ENCODE measurements at regions not wholly inside any gene's neighbourhood (a gene's known extent, or its start where the extent isn't known, plus 50 kb on each side); places are given as distances from the start of the nearest gene placed in this dataset.

GRCh38 chr9:110040788-110041187 lies 167.2 kb downstream of the C9orf152 start:
- no peak overlapping the region for H3K4me3 Mint-ChIP-seq
- no peaks in the 10 kb centered on the region for H3K9me3 Mint-ChIP-seq (ENCODE audit: low read depth)
- peaks cover 2% of the 10 kb centered on the region for H3K27me3 Mint-ChIP-seq
- H3K4me1 Mint-ChIP-seq (ENCODE audit: low read depth), result no peaks in the 10 kb centered on the region
- H3K36me3 Mint-ChIP-seq, result peaks cover 2% of the 10 kb centered on the region
- H3K27ac Mint-ChIP-seq, result no peak overlapping the region

GRCh38 chr9:110041452-110041851 lies 166.5 kb downstream of the C9orf152 start:
- Mint-ChIP-seq H3K27ac (no peak overlapping the region), H3K27me3 (peaks cover 2% of the 10 kb centered on the region), H3K36me3 (peaks cover 2% of the 10 kb centered on the region), H3K9me3 (ENCODE audit: low read depth) (no peaks in the 10 kb centered on the region), H3K4me3 (no peak overlapping the region), H3K4me1 (ENCODE audit: low read depth) (no peaks in the 10 kb centered on the region)

GRCh38 chr9:110047232-110047954 lies 160.6 kb downstream of the C9orf152 start:
- no peaks in the 10 kb centered on the region for H3K9me3 Mint-ChIP-seq (ENCODE audit: low read depth)
- H3K27ac Mint-ChIP-seq, result no peak overlapping the region
- peak overlapping the region; percentile 90 for H3K4me3 Mint-ChIP-seq
- H3K4me1 Mint-ChIP-seq (ENCODE audit: low read depth), result peaks cover 27% of the 10 kb centered on the region
- H3K27me3 Mint-ChIP-seq, result peaks cover 12% of the 10 kb centered on the region
- peaks cover 2% of the 10 kb centered on the region for H3K36me3 Mint-ChIP-seq

GRCh38 chr9:110047955-110048402 lies 160.0 kb downstream of the C9orf152 start:
- Mint-ChIP-seq H3K9me3 (ENCODE audit: low read depth) (no peaks in the 10 kb centered on the region), H3K4me3 (peak overlapping the region; percentile 90), H3K36me3 (peaks cover 2% of the 10 kb centered on the region), H3K4me1 (ENCODE audit: low read depth) (peaks cover 27% of the 10 kb centered on the region), H3K27me3 (peaks cover 14% of the 10 kb centered on the region), H3K27ac (no peak overlapping the region)

GRCh38 chr9:110048403-110048975 lies 159.5 kb downstream of the C9orf152 start:
- Mint-ChIP-seq H3K4me1 (ENCODE audit: low read depth) (peaks cover 27% of the 10 kb centered on the region), H3K27me3 (peaks cover 14% of the 10 kb centered on the region), H3K36me3 (peaks cover 2% of the 10 kb centered on the region), H3K27ac (no peak overlapping the region), H3K9me3 (ENCODE audit: low read depth) (no peaks in the 10 kb centered on the region), H3K4me3 (peak overlapping the region; percentile 90)

- Mint-ChIP-seq H3K4me3 (peak overlapping the region; percentile 86), H3K9me3 (ENCODE audit: low read depth) (no peaks in the 10 kb centered on the region), H3K4me1 (ENCODE audit: low read depth) (peaks cover 27% of the 10 kb centered on the region), H3K36me3 (no peaks in the 10 kb centered on the region), H3K27ac (no peak overlapping the region), H3K27me3 (peaks cover 12% of the 10 kb centered on the region)
Observed at GRCh38 chr9:110048976-110049698, 158.8 kb downstream of the C9orf152 start.

DNA sequence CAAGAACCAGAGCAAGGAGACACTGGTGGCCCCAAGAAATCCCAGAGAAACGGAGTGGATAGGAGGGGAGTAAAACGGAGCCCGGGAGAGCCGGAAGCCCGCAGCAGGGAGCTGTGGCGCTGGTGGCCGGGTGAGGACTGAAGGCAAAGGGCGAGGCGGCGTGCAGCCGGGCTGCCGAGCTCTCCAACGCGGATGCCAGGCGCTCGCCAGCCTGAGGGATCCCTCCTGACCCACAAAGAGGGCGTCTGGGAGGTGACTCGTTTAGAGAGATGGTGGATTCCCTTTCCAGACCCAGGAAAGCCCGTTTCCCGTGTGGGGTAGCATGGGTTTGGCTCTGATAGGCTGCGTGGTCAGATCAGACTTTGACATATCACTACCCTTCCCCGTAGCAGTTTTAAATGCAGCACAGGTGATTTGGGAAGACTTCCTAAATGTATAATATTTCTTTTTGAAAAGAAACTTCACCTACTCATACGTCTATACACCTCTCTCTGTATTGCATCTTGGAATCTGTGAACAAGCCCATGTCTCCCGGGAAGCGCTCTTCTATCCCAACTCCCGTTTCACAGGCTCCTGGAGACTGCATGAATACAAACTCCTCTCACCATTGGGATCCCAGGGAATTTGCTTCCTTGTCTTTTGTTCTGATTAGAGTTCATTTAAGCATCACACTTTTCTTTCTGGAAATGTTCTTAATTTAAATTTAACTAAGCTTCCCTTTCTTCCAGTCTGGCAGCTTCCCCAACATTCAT lies 158.1 kb downstream of the C9orf152 start:
- H3K27ac Mint-ChIP-seq, result no peak overlapping the region
- no peaks in the 10 kb centered on the region for H3K36me3 Mint-ChIP-seq
- peaks cover 27% of the 10 kb centered on the region for H3K4me1 Mint-ChIP-seq (ENCODE audit: low read depth)
- H3K27me3 Mint-ChIP-seq, result peaks cover 12% of the 10 kb centered on the region
- H3K9me3 Mint-ChIP-seq (ENCODE audit: low read depth), result no peaks in the 10 kb centered on the region
- peak overlapping the region; percentile 86 for H3K4me3 Mint-ChIP-seq

DNA sequence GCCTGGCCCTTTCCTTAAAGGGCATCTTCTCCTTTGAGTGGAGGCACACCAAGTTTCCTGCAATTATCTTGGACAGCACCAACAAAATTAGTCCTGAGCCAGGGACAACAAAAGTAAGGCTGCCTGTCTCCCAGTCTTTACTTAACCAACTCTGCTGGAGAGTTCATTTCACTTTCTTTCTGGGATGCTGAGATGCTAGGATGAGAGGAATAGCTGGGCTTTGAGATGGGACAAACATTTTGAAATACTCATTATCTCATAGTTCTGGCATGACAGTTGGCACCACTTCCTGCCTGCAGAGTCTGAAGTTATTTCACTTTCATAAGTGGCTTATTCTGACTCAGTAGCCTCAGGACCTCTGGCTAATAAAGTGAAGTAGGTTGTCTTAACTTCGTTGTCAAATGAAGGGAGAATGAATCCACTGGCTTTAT lies 157.0 kb downstream of the C9orf152 start:
- Mint-ChIP-seq H3K4me1 (ENCODE audit: low read depth) (peaks cover 27% of the 10 kb centered on the region), H3K9me3 (ENCODE audit: low read depth) (no peaks in the 10 kb centered on the region), H3K27ac (no peak overlapping the region), H3K36me3 (no peaks in the 10 kb centered on the region), H3K4me3 (no peak overlapping the region), H3K27me3 (peaks cover 12% of the 10 kb centered on the region)

- H3K36me3 Mint-ChIP-seq, result peaks cover 2% of the 10 kb centered on the region
- peaks cover 5% of the 10 kb centered on the region for H3K4me1 Mint-ChIP-seq (ENCODE audit: low read depth)
- H3K9me3 Mint-ChIP-seq (ENCODE audit: low read depth), result no peaks in the 10 kb centered on the region
- peaks cover 6% of the 10 kb centered on the region for H3K27me3 Mint-ChIP-seq
- no peak overlapping the region for H3K27ac Mint-ChIP-seq
- no peak overlapping the region for H3K4me3 Mint-ChIP-seq
Observed at GRCh38 chr9:110056062-110056461, 151.9 kb downstream of the C9orf152 start.

DNA sequence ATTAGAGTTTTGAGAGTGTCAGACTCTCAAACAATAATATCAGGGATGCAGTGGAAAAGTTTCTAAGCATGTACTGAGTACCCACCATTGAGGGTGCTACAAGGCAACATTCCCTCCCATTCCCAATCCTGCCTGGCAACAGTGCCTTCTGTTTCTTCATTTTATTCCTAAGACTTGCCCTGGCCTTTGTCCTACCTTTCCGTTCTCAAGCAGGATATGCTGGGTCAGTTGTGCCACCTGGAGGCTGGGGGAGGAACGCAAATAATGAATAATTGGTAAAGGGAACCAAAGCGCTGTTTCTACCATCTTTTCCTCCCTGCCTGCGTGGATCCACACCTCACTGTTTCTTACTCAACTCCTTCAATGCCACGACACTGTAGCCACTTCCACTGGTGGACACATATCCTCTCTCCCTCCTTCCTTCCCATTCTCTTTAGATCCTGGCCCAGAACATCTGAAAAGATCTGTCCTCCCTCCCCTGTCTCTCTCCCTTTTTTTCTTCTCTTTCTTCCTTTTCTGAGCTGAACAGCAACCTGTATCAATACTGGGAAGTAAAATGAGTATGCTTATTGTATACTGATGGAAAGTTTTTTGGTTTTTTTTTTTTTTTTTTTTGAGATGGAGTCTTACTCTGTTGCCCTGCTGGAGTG lies 149.5 kb downstream of the C9orf152 start:
- Mint-ChIP-seq H3K27ac (peak overlapping the region; percentile 38), H3K9me3 (ENCODE audit: low read depth) (no peaks in the 10 kb centered on the region), H3K27me3 (peaks cover 5% of the 10 kb centered on the region), H3K36me3 (peaks cover 2% of the 10 kb centered on the region), H3K4me3 (no peak overlapping the region), H3K4me1 (ENCODE audit: low read depth) (no peaks in the 10 kb centered on the region)

DNA sequence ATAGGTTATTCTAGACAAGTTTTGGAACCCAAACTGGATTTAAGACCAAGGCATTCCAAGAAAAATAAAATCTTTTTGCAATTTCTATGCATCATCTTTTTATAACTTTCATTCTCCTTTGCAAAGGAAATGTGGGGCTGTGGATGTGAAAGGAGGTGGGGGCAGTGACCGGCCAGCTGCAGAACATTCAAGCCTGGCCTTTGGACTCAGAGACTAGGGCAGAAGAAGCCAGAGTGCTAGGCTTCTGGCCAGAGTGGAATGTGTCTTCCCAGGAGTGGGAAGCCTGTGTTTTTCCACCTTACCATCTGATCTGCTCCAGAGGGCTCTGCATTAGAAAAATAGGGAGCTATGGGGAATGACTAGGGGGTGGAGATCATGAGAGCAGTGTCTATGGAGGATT lies 148.5 kb downstream of the C9orf152 start:
- peaks cover 2% of the 10 kb centered on the region for H3K36me3 Mint-ChIP-seq
- H3K9me3 Mint-ChIP-seq (ENCODE audit: low read depth), result no peaks in the 10 kb centered on the region
- no peaks in the 10 kb centered on the region for H3K4me1 Mint-ChIP-seq (ENCODE audit: low read depth)
- H3K27ac Mint-ChIP-seq, result no peak overlapping the region
- peaks cover 7% of the 10 kb centered on the region for H3K27me3 Mint-ChIP-seq
- H3K4me3 Mint-ChIP-seq, result no peak overlapping the region

DNA sequence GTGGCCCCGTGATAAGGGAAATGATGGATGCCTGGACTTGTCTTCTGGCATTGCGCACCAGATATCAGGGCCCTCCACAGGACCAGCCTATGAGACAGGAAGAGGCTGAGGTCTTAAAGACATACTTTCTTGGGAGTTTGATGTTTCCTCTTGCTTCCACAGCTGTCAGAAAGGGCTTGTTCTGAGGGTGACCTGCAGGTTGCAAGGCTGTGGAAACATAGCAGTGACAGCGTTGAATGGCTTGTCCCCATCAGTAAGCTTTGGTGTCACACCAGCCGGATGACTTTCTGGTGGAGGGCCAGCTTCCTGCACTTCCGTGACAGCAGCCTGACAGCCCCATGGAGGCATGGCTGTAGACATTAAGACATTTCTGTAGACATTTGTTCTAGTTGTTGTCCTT lies 143.2 kb downstream of the C9orf152 start:
- H3K27ac Mint-ChIP-seq, result no peak overlapping the region
- no peaks in the 10 kb centered on the region for H3K4me1 Mint-ChIP-seq (ENCODE audit: low read depth)
- peaks cover 6% of the 10 kb centered on the region for H3K27me3 Mint-ChIP-seq
- no peaks in the 10 kb centered on the region for H3K9me3 Mint-ChIP-seq (ENCODE audit: low read depth)
- H3K4me3 Mint-ChIP-seq, result no peak overlapping the region
- H3K36me3 Mint-ChIP-seq, result peaks cover 2% of the 10 kb centered on the region

DNA sequence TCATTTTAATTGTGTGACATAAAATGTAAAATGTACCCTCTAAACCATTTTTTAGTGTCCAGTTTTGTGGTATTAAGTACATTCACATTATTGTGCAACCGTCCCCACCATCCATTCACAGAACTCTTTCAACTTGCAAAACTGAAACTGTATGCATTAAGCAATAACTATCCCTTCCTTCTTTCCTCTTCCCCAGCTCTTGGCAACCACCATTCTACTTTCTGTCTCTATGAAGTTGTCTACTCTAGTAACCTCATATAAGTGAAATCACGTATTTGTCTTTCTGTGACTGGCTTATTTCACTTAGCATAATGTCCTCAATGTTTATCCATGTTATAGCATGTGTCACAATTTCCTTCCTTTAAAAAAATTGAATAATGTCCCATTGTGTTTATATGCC lies 142.4 kb downstream of the C9orf152 start:
- no peak overlapping the region for H3K4me3 Mint-ChIP-seq

DNA sequence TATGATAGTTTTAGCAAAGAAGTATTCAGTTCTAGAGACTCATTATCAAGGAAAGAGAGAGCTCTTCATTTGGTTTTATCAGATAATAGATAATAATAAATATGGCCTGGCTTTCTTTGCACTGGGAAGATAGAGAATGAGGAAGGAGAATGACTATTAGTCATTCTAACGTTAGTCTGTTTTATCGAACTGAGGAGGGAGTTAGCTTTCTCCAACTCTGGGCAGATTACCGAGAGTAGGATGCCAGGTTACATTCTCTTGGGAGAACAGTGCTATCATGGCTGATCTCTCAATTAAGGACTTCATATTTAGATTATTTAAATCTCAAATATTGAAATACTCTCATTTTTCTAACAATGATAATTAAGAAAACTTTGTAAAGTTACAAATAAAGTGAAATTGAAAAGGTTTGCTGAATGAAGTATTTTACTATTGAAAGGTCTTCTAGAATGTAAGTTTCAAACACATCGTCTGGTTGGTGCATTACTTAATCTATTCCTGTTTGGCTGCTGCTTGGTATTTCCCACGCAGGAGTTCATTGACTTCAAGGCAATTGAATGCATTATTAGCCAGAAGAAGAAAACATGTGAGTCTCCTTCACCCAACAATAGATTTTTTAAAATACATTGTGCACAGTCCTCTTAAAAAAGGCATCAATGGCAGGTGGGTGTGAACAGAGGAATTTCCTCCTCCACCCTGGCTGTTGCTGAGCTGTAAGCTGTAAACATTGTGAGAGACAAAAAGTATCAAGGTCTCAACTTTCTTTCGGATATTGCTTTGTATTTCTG lies 140.8 kb downstream of the C9orf152 start:
- Mint-ChIP-seq H3K27me3 (peaks cover 5% of the 10 kb centered on the region), H3K4me3 (no peak overlapping the region), H3K36me3 (peaks cover 2% of the 10 kb centered on the region), H3K9me3 (ENCODE audit: low read depth) (no peaks in the 10 kb centered on the region), H3K27ac (no peak overlapping the region), H3K4me1 (ENCODE audit: low read depth) (no peaks in the 10 kb centered on the region)

More for the DNA sequence above, 142.4 kb downstream of the C9orf152 start:
- H3K27ac Mint-ChIP-seq, result no peak overlapping the region
- H3K36me3 Mint-ChIP-seq, result peaks cover 2% of the 10 kb centered on the region
- no peaks in the 10 kb centered on the region for H3K4me1 Mint-ChIP-seq (ENCODE audit: low read depth)
- peaks cover 6% of the 10 kb centered on the region for H3K27me3 Mint-ChIP-seq
- no peaks in the 10 kb centered on the region for H3K9me3 Mint-ChIP-seq (ENCODE audit: low read depth)
